GM19025 (cell line): ENCODE measurements at regions not wholly inside any gene's neighbourhood (a gene's known extent, or its start where the extent isn't known, plus 50 kb on each side); places are given as distances from the start of the nearest gene placed in this dataset.

Experiments used
- ATAC-seq: cut with Tn5 transposase; IDR thresholded peaks from one replicate; pipeline ENCODE4 v1.9.1; 2021; ENCODE audit warnings: mild to moderate bottlenecking, low read depth, moderate library complexity; ENCODE audit not compliant: unreplicated experiment

- ATAC-seq, result no peak
Measured at GRCh38 chr2:147057892-147058490, 786.8 kb upstream of the ACVR2A start.

DNA sequence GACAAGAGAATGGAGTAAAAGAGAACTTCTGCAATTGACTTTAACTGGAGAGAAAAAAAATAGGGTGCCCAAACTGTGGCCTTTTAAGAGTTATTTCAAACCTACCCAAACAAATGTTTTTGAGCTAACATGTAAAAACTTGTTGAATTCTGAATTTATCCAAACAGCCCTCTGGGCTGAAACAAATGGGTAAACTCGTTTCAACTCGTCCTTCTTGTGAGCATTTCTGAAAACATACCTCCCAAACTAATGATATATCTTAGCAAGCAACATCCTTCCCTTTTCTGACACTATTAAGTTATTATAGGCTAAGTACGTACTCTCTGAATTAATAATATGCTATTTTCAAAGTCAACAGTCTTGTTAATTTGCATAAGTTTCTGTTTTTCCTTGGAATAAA is 793.0 kb upstream of the ACVR2A start:
- no peak for ATAC-seq

- ATAC-seq, result no peak
Measured at GRCh38 chr2:147051248-147051647, 793.6 kb upstream of the ACVR2A start.

DNA sequence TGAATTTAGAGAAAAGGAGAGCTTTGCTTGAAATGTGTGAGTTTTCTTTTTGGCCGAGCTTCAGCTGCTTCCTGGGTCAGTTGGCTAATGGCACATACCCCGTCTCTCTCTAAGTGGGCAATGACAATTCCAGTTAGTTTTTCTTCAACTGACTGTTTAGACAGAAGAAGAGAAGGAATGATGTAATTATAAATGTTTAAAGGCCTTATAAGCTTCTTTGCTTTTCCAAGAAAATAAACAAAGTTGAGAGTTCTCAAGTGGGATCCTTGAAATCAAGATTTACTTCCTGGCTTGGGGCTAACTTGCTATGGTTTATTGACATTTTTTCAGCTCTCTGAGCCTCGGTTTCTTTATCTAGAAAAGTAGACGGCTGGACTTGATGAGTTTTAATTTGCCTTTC is 794.9 kb upstream of the ACVR2A start:
- ATAC-seq, result no peak

- ATAC-seq, result no peak
Measured at GRCh38 chr2:147046473-147046872, 798.4 kb upstream of the ACVR2A start.

DNA sequence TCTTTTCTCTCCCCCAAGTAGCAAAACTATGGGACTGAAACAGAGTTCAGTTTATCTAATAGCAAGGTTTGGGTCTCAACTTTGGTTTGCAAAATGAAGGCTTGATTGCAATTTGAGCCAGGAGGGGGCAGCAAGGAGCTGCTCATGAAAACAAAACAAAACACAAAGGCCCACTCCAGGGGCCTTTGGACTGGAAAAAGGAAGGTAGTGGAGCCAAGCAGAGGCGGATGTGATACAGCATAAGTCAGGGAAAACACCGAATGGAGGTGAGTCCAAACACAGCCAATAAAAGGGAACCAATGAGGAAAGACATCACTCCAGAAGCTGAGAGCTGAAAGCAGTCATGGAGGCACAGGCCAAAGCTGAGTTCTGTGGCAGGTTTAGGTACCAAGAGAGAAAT is 799.7 kb upstream of the ACVR2A start:
- ATAC-seq, result no peak

GRCh38 chr2:147041121-147041494 is 803.7 kb upstream of the ACVR2A start:
- ATAC-seq, result no peak

GRCh38 chr2:147040298-147041120 is 804.3 kb upstream of the ACVR2A start:
- no peak for ATAC-seq

GRCh38 chr2:147037048-147037447 is 807.8 kb upstream of the ACVR2A start:
- no peak for ATAC-seq

DNA sequence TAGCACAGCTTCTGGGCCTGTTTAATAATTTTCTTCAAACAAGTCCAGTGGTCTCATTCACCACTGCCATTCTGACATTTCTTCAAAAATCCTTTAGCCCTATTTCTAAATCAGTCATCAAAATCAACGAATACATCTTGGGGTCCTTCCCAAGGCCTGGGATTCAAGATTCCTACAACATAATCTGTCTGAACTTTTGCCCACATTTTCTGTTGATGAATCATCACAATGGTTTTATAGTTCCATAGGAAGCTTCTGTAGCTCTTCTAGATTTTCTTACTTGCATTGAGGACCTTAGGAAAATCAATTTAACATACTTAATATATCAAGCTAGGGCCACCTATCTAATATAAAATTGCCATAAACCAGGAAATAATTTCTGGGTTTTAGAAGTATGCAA is 811.8 kb upstream of the ACVR2A start:
- no peak for ATAC-seq

- ATAC-seq, result no peak
Measured at GRCh38 chr2:147031897-147032296, 812.9 kb upstream of the ACVR2A start.

DNA sequence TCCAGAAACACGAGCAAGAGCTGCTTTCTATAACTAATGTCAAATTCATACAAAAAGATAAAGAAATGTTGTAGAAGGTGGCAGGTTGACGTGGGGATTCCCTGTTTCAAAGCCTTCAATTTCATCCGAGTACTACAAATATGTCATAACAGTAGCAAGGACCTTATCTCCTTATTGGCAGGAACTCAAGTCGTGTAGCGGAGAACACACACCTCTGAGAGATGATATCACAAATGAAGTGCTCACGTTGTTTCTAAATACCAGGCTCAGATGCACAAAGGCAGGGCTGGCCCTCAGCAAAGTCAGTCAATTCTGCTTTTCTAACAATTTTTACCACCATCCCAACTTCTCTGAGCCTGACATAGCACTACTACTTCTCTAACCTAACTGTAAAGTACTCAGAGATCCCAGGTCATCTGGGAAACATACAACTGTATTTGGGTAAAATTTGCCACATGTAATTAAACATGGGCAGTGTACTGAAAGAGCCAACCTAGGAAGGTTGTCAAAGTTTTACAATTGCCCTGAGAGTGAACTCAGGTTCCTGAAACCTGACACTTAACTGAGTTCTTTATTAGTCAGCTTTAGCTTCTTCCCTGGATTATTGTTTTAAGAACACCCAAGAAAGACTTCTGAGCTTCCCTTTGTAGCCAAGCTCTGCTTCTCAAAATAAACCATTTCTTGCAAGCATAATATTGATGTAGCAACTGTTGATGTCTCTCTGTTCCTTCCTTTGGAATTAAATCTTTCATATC is 813.7 kb upstream of the ACVR2A start:
- no peak for ATAC-seq

DNA sequence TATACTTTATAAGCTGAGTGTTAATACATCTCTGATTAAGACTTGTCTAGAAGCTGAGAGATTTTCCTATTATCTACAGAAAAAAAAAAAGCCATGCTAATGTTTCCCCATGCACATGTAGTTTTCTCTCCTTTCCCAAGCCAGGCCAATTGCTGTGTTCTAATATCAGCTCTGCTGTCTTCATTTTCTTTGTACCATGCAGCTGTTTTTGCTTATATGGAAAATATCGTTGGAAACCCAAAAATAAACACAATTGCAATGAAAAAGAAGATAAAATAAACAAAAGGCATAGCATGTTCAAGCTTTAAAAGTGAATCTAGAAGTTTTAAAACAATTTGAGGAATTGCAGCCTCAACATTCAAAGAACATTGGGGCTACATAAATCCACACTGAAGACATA is 817.4 kb upstream of the ACVR2A start:
- no peak for ATAC-seq

GRCh38 chr2:147026664-147027295 is 818.0 kb upstream of the ACVR2A start:
- no peak for ATAC-seq

DNA sequence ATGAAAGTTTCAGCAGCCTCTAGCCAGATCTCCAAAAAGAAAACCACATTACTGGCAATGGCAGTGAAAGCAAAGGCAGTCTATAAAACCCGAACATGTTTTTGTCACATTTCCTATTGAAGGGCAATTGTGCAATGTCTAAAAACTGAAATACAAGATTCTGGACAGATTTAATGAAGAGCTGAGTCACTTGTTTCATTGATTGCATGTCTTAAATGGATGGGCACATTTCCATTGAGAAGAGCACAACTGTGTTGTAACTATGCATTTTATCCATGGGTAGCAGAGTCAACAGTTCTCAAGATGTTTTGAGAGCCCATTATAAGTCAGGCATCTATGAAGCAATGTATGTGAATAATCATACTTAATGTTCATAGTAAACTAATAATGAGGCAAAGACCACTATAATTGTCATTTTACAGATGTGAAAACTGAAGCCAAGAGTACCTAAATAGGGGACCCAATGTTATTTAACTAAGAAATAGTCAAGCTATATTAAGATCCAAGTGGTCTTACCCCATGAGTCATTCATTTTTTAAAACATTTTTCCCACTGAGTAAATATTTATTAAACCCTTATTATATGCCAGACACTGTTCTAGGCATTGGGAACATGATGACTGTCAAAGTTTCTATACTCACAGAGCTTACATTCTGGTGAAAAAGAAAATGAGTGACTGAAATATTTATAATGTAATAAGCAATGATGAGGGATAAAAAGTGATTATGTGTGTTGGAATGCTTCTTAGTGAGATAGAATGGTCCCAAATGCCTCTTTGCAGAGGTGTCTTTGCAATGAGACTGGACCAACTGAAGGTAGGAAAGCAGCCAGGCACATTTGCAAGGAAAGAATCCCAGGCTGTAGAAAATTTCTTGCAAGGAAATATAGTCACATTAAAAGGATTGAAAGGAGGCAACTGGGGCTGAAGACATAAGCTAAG is 818.9 kb upstream of the ACVR2A start:
- ATAC-seq, result no peak

DNA sequence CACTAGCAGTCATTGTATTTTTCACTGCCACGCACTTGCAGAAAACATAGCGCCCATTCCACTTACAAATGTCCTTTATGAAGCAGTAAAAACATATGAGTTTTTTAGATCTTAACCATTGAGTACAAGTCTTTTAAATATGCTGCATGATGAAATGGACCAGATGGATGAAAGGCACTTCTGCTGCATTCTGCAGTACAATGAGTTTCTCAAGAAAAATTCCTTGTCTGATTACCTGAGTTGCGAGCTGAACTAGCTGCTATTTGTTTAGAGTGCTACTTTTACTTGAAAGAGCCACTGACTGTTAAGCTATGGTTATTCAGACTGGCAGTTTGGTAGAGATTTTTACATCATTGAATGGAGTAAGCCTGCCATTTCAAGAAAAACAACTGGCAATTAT is 825.5 kb upstream of the ACVR2A start:
- ATAC-seq, result no peak

- no peak for ATAC-seq
Measured at GRCh38 chr2:147017951-147018645, 826.7 kb upstream of the ACVR2A start.

GRCh38 chr2:147016181-147016580 is 828.6 kb upstream of the ACVR2A start:
- no peak for ATAC-seq

DNA sequence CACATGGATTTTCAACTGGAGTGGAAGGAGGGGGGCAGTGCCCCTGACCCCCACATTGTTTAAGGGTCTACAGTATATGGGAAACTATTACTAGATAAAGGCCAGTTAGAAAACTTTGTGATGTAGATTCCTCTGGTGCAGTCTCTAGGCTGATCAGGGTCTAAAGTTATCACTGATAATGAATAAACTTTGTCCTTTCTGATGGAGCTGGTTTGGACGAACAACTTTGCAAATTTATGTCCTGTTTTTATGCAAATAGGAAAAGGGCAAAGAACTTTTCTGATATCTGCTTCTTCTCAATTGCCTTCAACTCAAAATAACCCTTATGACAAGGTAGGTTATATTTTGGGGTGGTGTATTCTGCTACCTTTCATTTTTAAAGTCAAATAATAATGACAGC is 829.2 kb upstream of the ACVR2A start:
- ATAC-seq, result no peak
